ENCODE measurements at regions not wholly inside any gene's neighbourhood (a gene's known extent, or its start where the extent isn't known, plus 50 kb on each side); places are given as distances from the start of the nearest gene placed in this dataset.

DNA sequence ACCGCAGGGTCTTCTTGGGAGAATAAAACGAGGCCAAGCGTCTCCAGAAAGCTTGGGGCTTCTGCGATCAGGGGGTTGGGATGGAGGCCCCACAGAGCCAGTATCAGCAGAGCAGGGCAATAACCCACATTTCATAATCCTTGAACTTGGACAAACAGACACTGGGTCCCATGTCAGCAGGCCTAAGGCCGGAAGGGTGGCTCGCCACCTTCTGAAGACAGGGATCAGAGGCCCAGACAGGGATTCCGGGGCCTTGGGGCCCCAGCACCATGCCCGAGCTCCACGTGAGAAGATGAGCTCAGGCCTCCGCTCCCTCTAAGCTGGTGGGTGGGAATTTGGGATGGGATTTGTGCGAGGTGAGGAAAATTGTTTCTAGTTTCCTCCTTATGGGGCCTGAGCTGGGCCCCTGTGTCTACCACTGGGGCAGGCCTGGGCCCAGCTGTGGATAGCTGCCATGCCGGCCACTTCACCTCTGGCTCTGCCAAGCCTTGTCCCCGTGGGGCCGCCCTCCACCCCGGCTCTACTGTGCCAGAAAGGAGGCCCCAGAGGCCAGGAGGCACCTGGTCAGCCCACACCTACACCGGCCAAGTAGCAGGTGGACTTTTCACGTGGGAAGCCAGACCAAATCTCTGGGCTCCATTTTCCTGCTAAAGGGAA, 67.2 kb upstream of the DLK1 start:
- DNase-seq, result no peak

DNA sequence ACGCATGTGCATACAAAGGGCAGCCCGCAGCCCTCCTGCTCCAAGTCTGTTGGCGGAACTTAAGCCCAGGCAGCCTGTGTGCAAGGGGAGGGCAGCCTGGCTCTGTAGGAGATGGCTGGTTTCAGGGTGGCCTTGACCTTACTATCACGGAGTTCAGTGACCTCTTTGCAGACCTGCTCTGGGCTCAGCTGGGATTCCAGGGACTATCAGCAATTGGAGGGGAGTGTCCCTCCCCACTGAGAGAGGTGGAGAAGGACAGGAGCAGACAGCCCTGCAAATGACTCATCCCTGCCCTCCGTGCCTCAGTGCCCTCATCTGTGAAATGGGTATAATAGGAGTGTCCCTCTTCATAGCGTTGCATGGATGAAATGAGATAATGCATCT, 66.2 kb upstream of the DLK1 start:
- DNase-seq, result no peak

DNA sequence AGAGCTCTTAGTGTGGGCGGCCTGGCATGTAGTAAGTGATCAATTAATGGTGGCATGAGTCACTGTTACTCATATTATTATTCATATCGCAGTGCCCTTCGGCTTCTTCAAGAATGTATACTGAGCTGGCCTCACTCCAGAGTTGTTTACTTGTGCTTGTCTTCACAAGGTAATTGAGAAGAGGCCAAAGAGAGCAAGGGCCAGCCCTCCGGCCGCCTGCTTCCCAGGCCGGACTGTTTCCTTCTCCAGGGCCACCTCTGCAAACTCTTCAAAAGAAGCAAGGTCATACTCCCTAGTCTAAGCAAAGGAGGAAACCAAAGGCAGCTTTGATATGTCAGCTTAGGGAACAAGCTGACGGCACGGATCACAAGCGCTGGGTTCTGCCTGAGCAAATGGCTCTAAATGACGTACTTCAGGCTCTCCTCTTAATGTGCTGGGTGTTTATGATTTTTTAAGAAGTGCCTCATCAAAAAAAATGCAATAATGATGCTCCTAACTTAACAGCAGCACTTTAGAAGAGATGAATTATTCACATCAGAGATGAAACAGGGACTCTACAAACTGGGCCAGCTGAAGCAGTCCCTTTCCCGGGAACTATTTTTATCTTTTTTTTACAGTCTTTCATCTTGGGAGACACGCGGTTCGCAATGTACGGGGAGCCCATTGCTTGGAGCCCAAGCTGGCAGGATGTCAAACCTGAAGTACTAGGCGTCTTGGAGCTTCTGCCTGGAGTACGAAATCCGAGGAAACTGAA, 65.6 kb upstream of the DLK1 start:
- no peak for DNase-seq

DNA sequence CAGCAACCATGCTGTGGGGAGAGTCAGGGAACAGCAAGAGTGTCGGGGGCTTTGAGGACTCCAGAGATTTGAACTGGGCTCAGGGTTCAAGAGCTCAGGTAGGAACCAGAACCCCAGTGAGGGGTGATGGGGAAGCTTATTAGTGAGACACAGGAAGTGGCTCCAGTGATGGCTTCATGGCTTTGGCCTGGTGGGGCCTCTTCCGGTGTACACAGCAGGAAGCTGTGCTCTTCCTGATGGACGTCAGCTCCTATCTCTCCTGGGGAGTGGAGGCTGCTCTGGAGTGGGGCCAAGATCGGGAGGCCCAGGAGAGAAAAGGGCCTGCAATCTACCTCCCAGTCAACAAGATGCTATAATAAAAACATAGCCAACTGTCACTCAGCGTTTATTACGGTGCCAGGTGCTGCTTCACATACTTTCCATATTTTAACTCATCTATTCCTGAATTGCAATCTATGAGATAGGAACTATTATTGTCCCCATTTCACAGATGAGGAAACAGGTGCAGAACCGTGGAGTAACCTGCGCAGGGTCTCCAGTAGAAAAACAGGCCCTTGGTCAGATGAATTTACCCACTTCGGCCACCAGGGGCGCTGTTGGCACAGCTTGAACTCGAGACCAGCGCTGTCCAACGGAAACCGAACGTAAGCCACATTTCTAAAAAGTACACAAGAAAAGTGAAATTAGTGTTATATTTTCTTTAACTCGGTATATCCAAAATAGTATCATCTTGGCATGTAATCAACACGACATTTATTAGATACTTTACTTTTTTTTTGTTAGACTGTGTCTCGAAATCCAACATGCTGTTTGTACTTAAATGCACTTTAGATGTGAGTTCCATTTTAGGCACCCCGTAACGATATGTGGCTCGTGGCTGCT, 63.6 kb upstream of the DLK1 start:
- DNase-seq, result no peak

DNA sequence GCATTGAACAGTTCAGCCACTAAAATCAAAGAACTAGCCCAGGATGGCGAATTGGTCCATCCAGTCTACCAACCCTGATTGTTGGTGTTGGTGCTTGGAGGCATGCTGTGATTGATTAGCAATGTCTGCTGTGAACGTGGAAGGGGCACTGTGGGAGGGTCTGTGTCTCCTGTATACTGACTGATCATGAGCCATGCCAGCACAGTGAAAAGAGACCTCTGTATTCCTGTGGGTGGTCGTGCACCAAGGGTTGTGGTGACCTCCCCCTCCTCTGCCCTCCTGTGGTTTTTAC, 63.0 kb upstream of the DLK1 start:
- no peak for DNase-seq

DNA sequence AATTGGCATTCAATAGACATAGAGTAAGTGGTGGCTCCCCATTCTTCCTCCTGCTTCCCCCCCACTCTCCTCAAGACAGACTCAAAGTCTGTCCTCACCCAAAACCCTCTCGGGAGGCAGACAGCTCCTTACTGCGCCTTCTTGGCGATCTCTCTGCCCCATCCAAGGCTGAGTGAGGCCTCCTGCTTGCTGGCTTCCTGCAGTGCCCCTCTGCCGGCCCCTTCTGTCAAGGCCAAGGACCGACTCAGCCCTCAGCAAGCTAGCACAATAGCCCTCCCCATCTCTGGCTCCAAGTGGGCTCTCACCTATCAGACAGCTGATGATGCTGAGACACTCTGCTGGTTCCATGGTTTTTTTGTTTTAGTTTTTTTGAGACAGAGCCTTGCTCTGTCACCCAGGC, 62.5 kb upstream of the DLK1 start:
- DNase-seq, result no peak

DNA sequence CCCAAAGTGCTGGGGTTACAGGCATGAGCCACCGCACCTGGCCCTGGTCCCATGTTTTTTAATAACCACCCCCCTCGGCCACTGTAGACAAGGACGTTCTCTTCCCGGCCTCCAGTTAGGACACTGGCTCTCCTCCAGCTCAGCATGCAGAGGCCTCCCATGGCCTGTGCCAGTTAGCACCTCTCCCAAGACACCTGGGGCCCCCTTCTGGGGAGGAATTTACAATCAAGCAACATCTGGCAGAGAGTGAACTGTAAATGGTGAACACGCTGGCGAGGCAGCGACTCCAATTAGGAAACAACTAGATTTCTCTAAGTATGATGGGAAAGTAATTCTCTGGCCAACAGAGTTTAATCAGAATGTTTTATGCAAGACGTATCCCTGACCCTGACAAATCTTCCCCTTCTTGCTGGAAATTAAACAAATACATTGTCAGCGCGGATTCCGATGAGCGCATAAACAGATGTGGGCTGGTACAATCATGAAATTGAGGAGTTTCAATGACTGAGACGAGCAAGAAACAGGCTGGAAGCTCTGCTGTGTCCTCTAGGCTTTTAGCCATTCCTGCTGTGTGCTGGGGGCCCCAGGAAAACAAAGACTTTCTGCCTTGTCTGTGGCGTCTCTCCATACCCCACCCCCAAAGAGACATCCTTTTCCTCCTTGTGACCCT, 61.7 kb upstream of the DLK1 start:
- DNase-seq, result no peak

DNA sequence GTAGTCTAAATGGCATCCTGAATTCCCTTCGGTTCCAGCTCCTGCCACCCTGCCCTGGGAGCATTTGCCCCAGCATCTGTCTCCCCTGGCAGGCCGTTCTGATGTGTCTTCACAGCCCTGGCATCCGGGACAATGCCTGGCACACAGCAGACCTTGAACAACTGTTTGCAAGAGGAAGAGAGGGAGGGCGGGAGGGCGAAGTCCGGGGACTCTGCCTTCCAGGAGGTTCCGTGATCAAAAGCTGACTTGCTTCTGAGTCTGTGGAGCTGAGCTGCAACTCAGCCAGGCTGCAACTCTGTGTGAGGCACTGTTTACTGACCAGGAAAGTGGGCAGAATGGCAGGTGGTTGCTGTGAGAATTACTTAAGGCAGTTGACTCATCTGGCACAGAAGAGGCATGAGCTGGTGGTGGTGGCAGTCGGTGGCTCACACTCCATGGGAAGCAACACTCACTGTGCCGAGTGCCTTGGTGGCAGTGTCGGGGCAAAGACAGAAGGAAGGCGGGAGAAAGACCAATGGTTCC, 61.1 kb upstream of the DLK1 start:
- no peak for DNase-seq

DNA sequence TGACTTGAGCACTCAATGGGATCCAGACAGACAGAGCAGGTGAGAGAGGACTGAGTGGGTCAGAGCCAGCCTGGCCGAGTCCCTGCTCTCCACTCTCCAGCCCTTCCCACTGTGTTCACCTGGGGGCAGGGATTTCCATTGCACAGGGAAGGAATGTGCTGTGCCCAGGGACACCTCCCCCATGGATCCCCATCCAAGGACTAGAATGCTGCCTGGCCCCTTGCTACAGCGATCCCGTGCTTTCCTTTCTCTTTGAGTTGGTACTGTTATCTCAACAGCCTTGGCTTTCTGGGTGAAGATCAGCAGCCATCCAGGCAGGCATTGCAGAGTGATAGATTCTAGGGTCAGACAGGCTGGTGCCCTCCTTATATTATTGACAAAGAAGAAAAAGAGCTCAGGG, 60.3 kb upstream of the DLK1 start:
- DNase-seq, result no peak

DNA sequence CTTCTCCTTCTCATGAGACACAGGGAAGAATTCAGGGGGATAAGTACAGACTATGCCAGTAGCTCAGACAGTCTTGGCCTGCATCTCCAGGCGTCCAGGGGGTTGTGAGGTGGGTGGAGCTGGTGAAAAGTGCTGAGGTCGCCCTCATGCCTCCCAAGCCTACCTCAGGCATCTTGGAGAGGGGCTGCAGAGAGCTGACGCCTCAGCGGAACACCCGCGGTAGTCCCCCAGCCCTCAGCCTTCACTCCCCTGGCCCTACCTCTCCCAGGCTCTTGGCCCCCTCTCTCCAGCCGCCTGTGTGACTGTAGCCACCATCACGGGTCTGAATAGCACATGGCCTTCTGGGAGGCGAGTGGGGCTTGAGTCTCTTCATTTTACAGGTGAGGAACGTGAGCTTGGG, 59.8 kb upstream of the DLK1 start:
- DNase-seq, result no peak

DNA sequence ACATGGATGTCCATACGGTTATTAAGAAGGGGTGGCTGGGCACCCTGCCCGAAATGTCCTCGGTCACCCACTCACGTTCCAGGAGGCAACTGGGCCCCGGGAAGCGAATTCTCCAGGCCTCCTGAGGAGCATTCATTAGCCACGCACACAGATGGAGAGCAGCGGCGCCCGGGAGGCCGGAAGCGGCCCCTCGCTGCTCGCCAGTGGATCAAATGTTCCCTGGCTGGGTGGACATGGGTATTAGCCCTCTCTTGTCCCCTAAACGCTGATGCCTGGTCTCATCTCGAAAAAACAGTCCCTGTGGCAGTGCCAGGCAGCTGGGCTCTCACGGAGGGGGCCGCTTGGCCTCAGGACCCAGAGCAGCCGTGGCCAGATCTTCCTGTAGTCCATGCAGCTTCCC, 59.0 kb upstream of the DLK1 start:
- DNase-seq, result no peak

DNA sequence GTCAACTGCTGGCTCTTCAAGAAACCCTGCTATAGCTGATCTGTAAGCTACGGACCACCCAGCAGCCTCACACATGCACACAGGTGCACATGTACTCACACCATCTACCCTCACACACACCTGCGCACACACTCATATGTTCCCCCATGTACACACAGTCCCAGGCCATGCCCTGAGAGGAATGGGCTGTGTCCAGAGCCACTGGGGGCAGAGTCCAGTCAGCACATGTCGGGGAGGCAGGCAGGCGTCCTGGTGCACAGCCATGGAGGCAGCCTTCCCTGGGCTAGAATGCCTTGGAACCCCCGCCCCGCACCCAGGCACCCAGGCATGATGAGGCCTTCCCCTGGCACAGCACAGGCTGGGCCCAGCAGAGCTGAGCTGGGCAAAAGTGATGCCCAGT, 58.3 kb upstream of the DLK1 start:
- DNase-seq, result no peak

DNA sequence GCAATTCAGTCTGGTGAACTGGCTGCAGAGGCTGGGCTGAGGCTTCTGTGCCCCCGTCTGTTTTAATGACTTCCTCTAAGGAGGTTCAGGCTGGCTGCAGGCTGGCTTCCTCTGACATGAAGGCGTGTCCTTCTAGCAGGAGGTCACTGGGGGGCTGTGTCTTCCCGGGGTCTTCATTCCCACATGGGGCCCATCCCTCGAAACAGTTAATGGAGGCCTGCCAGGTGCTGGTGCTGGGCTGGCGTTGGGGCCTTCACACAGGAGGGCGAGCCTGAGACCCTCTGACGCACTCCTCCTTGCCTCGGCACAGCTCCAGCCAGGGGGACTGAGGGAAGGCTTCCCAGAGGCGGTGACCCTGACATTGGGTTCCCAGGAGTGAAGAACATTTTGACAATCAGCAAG, 57.7 kb upstream of the DLK1 start:
- no peak for DNase-seq

DNA sequence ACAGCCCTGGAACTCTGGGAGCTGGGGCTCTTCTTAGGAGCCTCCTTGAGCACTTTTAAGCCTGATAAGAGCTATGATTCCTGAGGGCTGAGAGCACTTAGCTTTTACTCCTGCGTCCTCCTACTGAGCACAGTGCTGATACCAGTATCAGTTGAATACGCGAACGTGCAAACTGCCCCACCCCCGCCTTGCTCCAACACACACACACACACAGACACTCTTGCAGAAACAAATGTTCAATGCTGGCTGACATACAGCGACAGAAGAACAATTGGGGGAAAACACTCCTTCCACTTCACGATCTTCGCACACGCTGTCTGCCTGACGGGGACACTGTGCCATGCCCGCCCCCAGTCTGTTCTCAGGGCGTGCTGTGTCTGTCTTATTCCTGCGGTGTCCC, 57.2 kb upstream of the DLK1 start:
- DNase-seq, result no peak

DNA sequence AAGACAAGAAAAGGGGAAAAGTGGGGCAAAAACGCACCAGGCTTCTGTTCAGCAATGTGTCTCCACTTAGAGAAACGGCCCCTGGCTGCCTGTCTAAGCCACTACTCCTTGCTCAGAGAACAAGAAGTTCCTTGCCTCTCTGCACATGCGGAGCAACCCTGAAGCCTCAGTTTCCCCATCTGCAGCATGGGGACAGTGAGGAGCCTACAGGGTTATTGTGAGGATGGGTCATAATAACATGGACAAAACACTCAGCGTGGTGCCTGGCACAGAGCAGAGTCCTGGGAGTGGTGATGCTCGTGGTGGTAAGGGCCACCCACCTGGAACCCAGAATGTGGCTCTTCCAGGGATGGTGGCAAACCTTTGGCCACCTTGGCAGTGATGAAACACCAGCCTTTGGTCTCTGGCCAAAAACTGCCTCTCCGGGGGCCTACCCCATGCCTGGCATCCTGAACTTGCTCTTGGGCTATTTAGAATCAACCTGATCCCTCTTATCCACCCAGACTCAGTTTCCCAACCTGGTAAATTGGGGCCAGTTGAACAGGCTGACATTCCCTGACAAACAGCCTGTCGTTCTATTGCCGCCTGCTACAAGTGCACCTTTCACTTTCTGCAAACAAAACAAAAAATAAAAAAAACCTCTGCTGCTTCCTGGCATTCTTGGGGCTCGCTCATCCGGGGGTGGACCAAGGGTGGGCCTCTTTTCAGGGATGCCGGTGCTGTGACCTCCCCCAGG, 56.5 kb upstream of the DLK1 start:
- DNase-seq, result no peak

DNA sequence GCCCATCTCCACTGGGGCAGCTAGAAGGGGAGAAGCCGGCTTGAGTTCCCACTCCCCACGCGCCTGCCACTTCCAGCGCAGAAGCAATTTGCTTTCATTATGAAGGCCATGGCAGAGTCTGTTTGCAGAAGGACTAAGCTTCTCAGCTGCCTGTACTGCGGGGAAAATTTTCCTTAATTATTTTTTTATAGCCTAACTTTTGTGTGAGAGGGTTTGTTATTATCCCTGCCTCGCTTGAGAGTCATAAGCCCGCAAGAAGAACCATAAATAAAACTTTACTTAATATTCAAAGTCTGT, 56.0 kb upstream of the DLK1 start:
- DNase-seq, result no peak

DNA sequence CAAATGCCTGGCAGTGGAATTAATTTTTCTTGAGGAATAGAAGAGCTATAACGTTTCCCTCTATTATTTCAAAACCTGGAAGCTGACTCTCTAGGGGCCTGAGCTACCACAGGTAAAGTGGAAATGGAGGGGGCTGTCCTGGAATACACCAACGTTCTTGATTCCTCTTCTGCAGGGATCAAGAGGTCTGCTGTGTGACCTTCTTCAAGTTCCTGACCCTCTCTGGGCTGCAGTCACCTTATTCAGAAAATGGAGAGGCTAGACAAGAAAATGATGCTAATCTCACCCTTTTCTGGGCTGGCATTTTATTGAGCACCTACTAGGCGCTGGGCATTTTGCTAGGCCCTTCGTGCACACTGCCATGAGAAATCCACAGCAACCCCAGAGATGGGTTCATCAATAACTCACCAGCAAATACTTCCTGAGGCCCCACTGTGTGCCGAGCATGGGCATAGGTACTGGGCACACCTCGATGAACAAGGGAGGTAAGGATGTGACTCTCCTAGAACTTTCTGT, 55.2 kb upstream of the DLK1 start:
- DNase-seq, result no peak

DNA sequence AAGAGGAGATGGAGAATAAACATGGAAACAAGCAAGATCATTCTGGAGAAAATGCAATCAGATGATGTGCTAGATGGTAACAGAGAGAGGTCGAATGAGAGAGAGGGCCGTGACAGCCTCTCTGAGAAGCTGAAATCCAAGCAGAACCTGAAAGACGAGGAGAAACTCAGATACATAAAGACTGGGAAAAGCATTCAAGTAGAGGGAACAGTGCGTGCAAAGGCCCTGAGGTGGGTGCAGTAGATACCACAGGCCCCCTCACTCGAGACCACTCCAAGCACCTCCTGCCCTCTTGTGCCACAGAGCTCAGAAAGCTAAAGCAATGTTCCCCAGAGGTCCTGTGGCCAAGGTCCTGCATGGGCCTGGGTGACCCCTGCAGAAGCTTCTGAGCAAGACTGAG, 54.8 kb upstream of the DLK1 start:
- DNase-seq, result no peak

DNA sequence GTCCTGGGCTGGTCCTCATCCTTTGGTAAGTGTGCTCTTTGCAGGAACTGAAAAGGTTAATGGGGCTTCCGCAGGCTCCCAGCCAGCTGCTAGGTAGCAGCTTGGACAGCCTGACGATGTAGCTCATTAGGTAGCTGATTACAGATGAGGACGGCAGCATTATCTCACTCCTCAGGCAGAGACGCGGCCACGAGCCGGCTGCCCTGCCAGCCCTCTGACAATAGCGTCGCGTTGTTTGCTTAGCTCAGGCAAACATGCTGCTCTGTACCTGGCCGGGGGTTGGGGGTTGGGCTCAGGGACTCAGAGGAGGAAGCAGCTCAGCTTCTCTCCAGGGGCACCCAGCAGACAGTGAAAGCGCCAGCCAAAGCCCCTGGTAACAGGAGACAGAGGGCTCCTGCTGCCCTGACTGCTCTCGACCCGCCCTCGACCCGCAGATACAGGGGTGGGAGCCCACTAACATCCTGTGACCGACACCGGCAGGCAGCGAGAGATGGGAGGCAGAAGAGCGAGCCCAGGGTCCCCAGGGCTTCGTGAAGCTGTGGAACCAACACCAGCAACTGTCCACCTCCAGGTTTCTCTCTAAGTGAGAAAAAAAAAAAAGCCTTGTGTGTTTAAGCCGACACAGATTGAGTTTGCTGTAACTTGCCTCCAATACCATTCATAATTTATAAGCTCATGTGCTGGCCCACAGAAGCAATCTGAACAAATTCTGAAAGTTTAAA, 53.4 kb upstream of the DLK1 start:
- DNase-seq, result no peak

DNA sequence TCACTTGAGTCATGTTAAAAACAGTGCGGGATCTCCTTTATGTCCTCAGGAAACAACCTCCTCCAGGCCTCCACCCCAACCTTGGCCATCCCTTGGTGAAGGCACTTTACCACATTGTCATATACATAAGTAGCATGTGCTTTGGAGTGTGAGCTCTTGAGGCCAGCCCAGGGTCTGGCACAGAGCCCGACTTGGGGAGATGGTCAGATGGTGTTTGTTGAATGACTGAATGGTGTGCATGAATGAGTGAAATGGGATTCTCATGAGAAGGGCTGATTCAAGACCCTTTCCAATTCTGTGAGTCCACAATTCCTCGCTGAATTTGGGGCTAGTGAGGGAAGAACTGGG, 52.9 kb upstream of the DLK1 start:
- DNase-seq, result no peak

DNA sequence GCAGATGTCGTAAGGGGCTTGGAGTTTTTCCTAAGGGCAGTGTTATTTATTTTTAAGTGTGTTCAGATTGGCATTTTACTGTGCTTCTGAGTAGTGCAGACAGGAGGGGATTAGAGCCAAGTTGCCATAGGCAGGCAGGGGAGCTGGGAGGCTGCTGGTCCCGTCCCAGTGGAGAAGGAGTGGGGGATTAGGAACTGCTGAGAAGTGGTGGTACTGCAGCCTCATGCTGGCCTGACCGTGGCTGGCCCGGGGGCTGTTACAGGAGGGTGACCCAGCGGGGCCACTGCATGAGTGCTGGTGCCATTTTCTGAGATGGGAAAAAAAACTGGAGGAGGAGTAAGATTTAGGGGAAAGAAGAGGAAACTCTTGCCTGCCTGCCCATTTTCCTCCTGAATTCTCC, 52.3 kb upstream of the DLK1 start:
- DNase-seq, result no peak
